ENCODE measurements at regions not wholly inside any gene's neighbourhood (a gene's known extent, or its start where the extent isn't known, plus 50 kb on each side); places are given as distances from the start of the nearest gene placed in this dataset.
"Not testable (repeated sequence)": the region's sequence is repeated elsewhere in the genome, so short reads cannot be mapped to it uniquely, and the experiment has no call there.

- H3K27ac Mint-ChIP-seq; H3K9me3 Mint-ChIP-seq; H3K4me1 ChIP-seq (ENCODE audit: control insufficient read depth, insufficient read depth, low read length, poor library complexity, severe bottlenecking); H3K4me3 Mint-ChIP-seq; H3K27me3 Mint-ChIP-seq; ATAC-seq (ENCODE audit: low read depth in 2 of 2); H3K27me3 ChIP-seq (ENCODE audit: control insufficient read depth, insufficient read depth, low read length); H3K9me3 ChIP-seq (ENCODE audit: control insufficient read depth in 2 of 2, low read length in 2 of 2); H3K27ac ChIP-seq (ENCODE audit: insufficient read depth, low read length, poor library complexity, severe bottlenecking); DNase-seq; H3K36me3 ChIP-seq (ENCODE audit: control insufficient read depth, insufficient read depth, low read length); H3K4me3 ChIP-seq (ENCODE audit: low read depth, low read length); H3K4me1 Mint-ChIP-seq; H3K36me3 Mint-ChIP-seq: not testable (repeated sequence)
These were observed 200.9 kb upstream of the PITRM1 start for GRCh38 chr10:3373374-3374027.

DNA sequence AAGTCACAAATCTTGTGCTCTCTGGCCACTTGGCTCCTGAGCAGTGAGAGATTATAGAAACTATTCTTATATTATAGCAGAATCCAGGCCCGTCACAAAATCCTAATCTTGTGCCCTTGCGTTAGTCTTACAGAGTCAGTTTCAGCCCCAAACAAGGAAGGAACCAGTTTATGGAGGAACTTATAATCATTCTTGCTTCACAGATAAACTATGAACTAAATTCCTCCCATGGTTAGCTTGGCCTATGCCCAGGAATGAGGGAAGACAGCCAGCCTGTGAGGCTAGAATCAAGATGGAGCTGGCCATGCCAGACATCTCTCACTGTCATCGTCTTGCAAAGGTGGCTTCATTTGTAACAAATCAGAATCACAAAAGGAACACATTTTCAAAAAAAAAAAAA is 199.7 kb upstream of the PITRM1 start:
- H3K36me3 ChIP-seq (ENCODE audit: control insufficient read depth, insufficient read depth, low read length): no peaks in the 10 kb centered on the region
- Mint-ChIP-seq H3K27ac (no peak overlapping the region), H3K36me3 (no peaks in the 10 kb centered on the region), H3K4me1 (no peaks in the 10 kb centered on the region), H3K9me3 (no peaks in the 10 kb centered on the region), H3K27me3 (no peaks in the 10 kb centered on the region), H3K4me3 (no peak overlapping the region)
- no peak for ATAC-seq (ENCODE audit: low read depth in 2 of 2)
- no peaks in the 10 kb centered on the region for H3K9me3 ChIP-seq (ENCODE audit: control insufficient read depth in 2 of 2, low read length in 2 of 2)
- H3K4me3 ChIP-seq (ENCODE audit: low read depth, low read length): no peak overlapping the region
- DNase-seq: no peak
- no peak overlapping the region for H3K27ac ChIP-seq (ENCODE audit: insufficient read depth, low read length, poor library complexity, severe bottlenecking)
- H3K4me1 ChIP-seq (ENCODE audit: control insufficient read depth, insufficient read depth, low read length, poor library complexity, severe bottlenecking): no peaks in the 10 kb centered on the region
- H3K27me3 ChIP-seq (ENCODE audit: control insufficient read depth, insufficient read depth, low read length): no peaks in the 10 kb centered on the region

- H3K9me3 ChIP-seq (ENCODE audit: control insufficient read depth in 2 of 2, low read length in 2 of 2); ATAC-seq (ENCODE audit: low read depth in 2 of 2); H3K4me3 ChIP-seq (ENCODE audit: low read depth, low read length); H3K4me1 ChIP-seq (ENCODE audit: control insufficient read depth, insufficient read depth, low read length, poor library complexity, severe bottlenecking); H3K27ac ChIP-seq (ENCODE audit: insufficient read depth, low read length, poor library complexity, severe bottlenecking); H3K4me1 Mint-ChIP-seq; H3K27me3 ChIP-seq (ENCODE audit: control insufficient read depth, insufficient read depth, low read length); H3K27me3 Mint-ChIP-seq; H3K9me3 Mint-ChIP-seq; H3K4me3 Mint-ChIP-seq; H3K36me3 Mint-ChIP-seq; DNase-seq; H3K27ac Mint-ChIP-seq; H3K36me3 ChIP-seq (ENCODE audit: control insufficient read depth, insufficient read depth, low read length): not testable (repeated sequence)
These were observed 199.0 kb upstream of the PITRM1 start for GRCh38 chr10:3371624-3372023.

- H3K27me3 Mint-ChIP-seq: no peaks in the 10 kb centered on the region
- ATAC-seq (ENCODE audit: low read depth in 2 of 2): no peak
- Histone ChIP-seq H3K4me1 (ENCODE audit: control insufficient read depth, insufficient read depth, low read length, poor library complexity, severe bottlenecking) (no peaks in the 10 kb centered on the region), H3K4me3 (ENCODE audit: low read depth, low read length) (no peak overlapping the region), H3K9me3 (ENCODE audit: control insufficient read depth in 2 of 2, low read length in 2 of 2) (peaks cover 7 to 8% of the 10 kb centered on the region in 2 experiments), H3K36me3 (ENCODE audit: control insufficient read depth, insufficient read depth, low read length) (no peaks in the 10 kb centered on the region), H3K27ac (ENCODE audit: insufficient read depth, low read length, poor library complexity, severe bottlenecking) (no peak overlapping the region), H3K27me3 (ENCODE audit: control insufficient read depth, insufficient read depth, low read length) (no peaks in the 10 kb centered on the region)
- H3K27ac Mint-ChIP-seq: peak overlapping the region in 1 of 3 donors; percentile 45
- H3K9me3 Mint-ChIP-seq: peaks cover 0 to 6% (median 0%) of the 10 kb centered on the region in 7 donors
- DNase-seq: no peak
- H3K4me3 Mint-ChIP-seq: no peak overlapping the region
- H3K4me1 Mint-ChIP-seq: no peaks in the 10 kb centered on the region
- H3K36me3 Mint-ChIP-seq: no peaks in the 10 kb centered on the region
These were observed 194.3 kb upstream of the PITRM1 start for GRCh38 chr10:3366735-3367405.

DNA sequence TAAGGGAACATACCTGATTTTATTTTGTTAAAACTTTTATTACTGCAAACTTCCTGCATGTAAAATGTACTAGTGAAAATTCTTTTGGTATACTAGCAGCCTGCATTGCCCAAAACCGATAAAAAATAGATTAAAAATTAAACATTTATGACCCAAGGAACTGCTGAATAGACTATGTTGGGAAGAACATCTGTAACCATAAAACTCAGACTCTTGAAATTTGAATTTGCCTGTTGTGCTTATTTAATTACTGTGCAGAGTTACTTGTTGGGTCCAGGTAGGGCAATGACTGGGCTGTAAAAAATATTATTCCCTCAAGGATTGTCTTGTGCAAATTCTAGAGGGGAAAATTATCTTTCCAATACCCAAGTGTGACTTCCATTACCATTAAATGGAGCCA is 193.5 kb upstream of the PITRM1 start:
- H3K36me3 ChIP-seq (ENCODE audit: control insufficient read depth, insufficient read depth, low read length): no peaks in the 10 kb centered on the region

DNA sequence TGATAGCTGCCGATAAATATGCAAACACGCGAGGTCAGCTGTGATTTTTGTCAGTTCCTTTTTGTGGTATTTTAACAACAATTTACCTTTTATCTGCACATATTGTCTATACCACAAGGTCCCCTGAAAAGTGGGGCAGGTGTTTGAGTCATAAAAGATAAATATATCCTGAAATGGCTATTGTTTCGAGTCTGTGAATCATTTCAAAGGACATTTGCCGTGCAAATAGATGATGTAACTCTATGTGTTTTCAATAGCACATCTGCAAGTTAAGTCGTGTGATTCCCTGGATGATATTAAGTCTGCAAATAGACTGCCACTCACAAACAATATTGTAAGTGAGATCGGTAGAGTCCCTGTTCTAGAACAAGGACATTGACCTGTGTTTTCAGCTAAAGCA is 193.0 kb upstream of the PITRM1 start:
- H3K4me1 ChIP-seq (ENCODE audit: control insufficient read depth, insufficient read depth, low read length, poor library complexity, severe bottlenecking): no peaks in the 10 kb centered on the region
- DNase-seq (no peak), ATAC-seq (ENCODE audit: low read depth in 2 of 2) (no peak)
- no peak overlapping the region for H3K27ac ChIP-seq (ENCODE audit: insufficient read depth, low read length, poor library complexity, severe bottlenecking)
- no peaks in the 10 kb centered on the region for H3K36me3 ChIP-seq (ENCODE audit: control insufficient read depth, insufficient read depth, low read length)
- H3K4me3 ChIP-seq (ENCODE audit: low read depth, low read length): no peak overlapping the region
- Mint-ChIP-seq H3K27ac (no peak overlapping the region), H3K9me3 (peaks cover 0 to 14% (median 5%) of the 10 kb centered on the region in 7 donors), H3K4me1 (no peaks in the 10 kb centered on the region), H3K36me3 (no peaks in the 10 kb centered on the region), H3K4me3 (no peak overlapping the region), H3K27me3 (no peaks in the 10 kb centered on the region)
- no peaks in the 10 kb centered on the region for H3K27me3 ChIP-seq (ENCODE audit: control insufficient read depth, insufficient read depth, low read length)
- peaks cover 11% of the 10 kb centered on the region in 2 experiments for H3K9me3 ChIP-seq (ENCODE audit: control insufficient read depth in 2 of 2, low read length in 2 of 2)

More for the DNA sequence above, 193.5 kb upstream of the PITRM1 start:
- ATAC-seq (ENCODE audit: low read depth in 2 of 2) (no peak), DNase-seq (no peak)
- no peaks in the 10 kb centered on the region for H3K27me3 Mint-ChIP-seq
- H3K4me3 Mint-ChIP-seq: no peak overlapping the region
- Histone ChIP-seq H3K4me3 (ENCODE audit: low read depth, low read length) (no peak overlapping the region), H3K27me3 (ENCODE audit: control insufficient read depth, insufficient read depth, low read length) (no peaks in the 10 kb centered on the region), H3K4me1 (ENCODE audit: control insufficient read depth, insufficient read depth, low read length, poor library complexity, severe bottlenecking) (no peaks in the 10 kb centered on the region), H3K27ac (ENCODE audit: insufficient read depth, low read length, poor library complexity, severe bottlenecking) (no peak overlapping the region), H3K9me3 (ENCODE audit: control insufficient read depth in 2 of 2, low read length in 2 of 2) (peaks cover 10 to 11% of the 10 kb centered on the region in 2 experiments)
- peaks cover 0 to 10% (median 3%) of the 10 kb centered on the region in 7 donors for H3K9me3 Mint-ChIP-seq
- H3K36me3 Mint-ChIP-seq: no peaks in the 10 kb centered on the region
- no peaks in the 10 kb centered on the region for H3K4me1 Mint-ChIP-seq
- no peak overlapping the region for H3K27ac Mint-ChIP-seq

DNA sequence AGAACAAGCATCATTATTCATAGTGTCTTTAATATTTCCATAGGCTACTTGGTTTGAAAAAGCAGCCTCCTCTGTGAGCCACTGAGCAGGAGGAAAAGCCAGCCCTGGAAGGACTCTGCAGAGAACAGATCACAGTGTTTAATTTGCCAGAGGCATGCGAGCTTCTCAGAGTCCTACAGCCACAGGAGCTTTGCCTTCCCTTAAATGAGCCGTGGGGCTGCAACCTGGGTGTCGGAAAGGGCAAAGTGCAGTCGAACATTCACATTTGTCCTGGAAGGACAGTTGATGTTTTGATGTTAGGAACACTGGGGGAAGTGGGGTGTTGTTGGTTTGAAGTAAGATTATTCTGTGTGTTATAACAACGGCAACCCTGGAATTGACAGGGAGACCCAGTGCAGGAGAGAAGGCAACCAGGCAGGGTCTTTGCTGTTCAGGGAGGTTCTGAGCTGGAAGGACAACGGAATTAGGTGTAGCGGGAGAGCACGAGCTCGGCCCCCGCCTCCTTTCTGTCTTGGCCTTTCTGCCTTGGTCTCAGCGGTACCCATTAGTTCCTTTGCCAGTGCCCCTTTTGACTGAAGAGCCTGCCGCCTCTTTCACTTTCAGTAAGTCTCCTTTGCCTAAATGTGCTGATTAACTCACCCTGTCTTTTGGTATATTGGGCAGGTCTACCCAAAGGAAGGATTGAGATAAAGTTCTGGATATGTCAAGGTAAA is 192.3 kb upstream of the PITRM1 start:
- no peaks in the 10 kb centered on the region for H3K27me3 ChIP-seq (ENCODE audit: control insufficient read depth, insufficient read depth, low read length)
- no peak overlapping the region for H3K27ac ChIP-seq (ENCODE audit: insufficient read depth, low read length, poor library complexity, severe bottlenecking)
- no peaks in the 10 kb centered on the region for H3K4me1 ChIP-seq (ENCODE audit: control insufficient read depth, insufficient read depth, low read length, poor library complexity, severe bottlenecking)
- no peaks in the 10 kb centered on the region for H3K27me3 Mint-ChIP-seq
- no peaks in the 10 kb centered on the region for H3K36me3 Mint-ChIP-seq
- H3K9me3 ChIP-seq (ENCODE audit: control insufficient read depth in 2 of 2, low read length in 2 of 2): peaks cover 11 to 18% of the 10 kb centered on the region in 2 experiments
- H3K4me3 ChIP-seq (ENCODE audit: low read depth, low read length): no peak overlapping the region
- no peaks in the 10 kb centered on the region for H3K36me3 ChIP-seq (ENCODE audit: control insufficient read depth, insufficient read depth, low read length)
- H3K9me3 Mint-ChIP-seq: peaks cover 0 to 15% (median 5%) of the 10 kb centered on the region in 7 donors
- no peak overlapping the region for H3K27ac Mint-ChIP-seq
- no peaks in the 10 kb centered on the region for H3K4me1 Mint-ChIP-seq
- no peak for DNase-seq
- no peak overlapping the region for H3K4me3 Mint-ChIP-seq
- ATAC-seq (ENCODE audit: low read depth in 2 of 2): no peak
